OCI-LY7 (cell line): ENCODE measurements at regions not wholly inside any gene's neighbourhood (a gene's known extent, or its start where the extent isn't known, plus 50 kb on each side); places are given as distances from the start of the nearest gene placed in this dataset.
"Not testable (repeated sequence)": the region's sequence is repeated elsewhere in the genome, so short reads cannot be mapped to it uniquely, and the experiment has no call there.

Experiments
- EZH2phosphoT487 ChIP-seq: fragments of 200-600 bp; sonication (generic); IDR thresholded peaks from 2 replicates; pipeline ENCODE4 v1.6.1; 2018; ENCODE audit warnings: low read depth, borderline replicate concordance, mild to moderate bottlenecking, mixed run types, antibody characterized with exemption, low read length, moderate library complexity, mixed read lengths
- TF ChIP-seq, protein P1 (sequence below): fragments of 200-600 bp; sonication (generic); conservative IDR thresholded peaks from 2 replicates; pipeline ENCODE4 v1.5.1; 2014; ENCODE audit warnings: mild to moderate bottlenecking, antibody characterized with exemption, low read length, moderate library complexity, mixed read lengths

DNA sequence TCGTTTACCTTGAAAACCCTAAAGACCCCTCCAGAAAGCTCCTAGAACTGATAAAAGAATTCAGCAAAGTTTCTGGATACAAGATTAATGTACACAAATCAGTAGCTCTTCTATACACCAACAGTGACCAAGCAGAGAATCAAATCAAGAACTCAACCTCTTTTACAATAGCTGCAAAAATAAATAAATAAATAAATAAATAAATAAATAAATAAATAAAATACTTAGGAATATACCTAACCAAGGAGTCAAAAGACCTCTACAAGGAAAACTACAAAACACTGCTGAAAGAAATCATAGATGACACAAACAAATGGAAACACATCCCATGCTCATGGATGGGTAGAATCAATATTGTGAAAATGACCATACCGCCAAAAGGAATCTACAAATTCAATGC is 186.8 kb upstream of the EOLA2 start:
- TF ChIP-seq, protein P1, sequence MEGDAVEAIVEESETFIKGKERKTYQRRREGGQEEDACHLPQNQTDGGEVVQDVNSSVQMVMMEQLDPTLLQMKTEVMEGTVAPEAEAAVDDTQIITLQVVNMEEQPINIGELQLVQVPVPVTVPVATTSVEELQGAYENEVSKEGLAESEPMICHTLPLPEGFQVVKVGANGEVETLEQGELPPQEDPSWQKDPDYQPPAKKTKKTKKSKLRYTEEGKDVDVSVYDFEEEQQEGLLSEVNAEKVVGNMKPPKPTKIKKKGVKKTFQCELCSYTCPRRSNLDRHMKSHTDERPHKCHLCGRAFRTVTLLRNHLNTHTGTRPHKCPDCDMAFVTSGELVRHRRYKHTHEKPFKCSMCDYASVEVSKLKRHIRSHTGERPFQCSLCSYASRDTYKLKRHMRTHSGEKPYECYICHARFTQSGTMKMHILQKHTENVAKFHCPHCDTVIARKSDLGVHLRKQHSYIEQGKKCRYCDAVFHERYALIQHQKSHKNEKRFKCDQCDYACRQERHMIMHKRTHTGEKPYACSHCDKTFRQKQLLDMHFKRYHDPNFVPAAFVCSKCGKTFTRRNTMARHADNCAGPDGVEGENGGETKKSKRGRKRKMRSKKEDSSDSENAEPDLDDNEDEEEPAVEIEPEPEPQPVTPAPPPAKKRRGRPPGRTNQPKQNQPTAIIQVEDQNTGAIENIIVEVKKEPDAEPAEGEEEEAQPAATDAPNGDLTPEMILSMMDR: not testable (repeated sequence)
- TF ChIP-seq EZH2phosphoT487: not testable (repeated sequence)
